GM19035 (cell line): ENCODE measurements at regions not wholly inside any gene's neighbourhood (a gene's known extent, or its start where the extent isn't known, plus 50 kb on each side); places are given as distances from the start of the nearest gene placed in this dataset.
A peak's percentile ranks its signal among the peaks of the same experiment; 100 is the strongest.

Experiments used
- ATAC-seq: cut with Tn5 transposase; IDR thresholded peaks from one replicate; pipeline ENCODE4 v1.9.1; 2021; ENCODE audit not compliant: unreplicated experiment

DNA sequence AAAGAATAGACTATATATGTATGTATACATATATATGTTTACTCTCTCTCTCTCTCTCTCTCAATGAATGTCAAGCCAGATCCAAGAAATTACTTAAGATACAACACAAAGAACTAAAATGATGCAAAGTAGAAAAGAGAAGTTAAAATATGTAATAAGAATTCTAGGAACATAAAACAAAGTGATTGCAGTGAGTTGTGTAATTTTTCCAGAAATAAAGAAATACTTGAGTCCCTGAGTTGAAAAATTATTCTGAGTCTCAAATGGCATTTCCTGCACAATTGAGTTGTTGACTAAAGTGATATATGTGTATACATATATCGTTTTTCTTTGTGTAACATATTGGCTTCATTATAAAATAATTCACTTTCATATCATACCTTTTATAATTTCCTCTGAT lies 262.4 kb downstream of the INSIG2 start:
- ATAC-seq = no peak

DNA sequence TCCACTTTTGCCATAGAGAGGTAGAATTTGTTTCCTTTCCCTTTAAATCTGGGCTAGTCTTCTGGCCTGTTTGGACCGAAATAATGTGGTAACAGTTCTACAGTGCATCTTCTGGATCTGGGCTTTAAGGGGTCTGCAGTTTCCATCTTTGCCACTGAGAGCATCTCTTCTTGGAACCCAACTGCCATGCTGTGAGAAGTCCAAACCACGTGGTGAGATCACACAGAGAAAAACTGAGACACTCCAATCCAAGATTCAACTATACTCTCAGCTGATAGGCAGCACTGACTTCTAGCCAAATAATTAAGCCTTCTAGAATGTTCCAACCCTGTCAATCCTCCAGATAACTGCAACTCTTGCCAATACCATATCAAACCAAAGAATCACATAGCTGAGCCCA lies 261.1 kb downstream of the INSIG2 start:
- no peak for ATAC-seq

DNA sequence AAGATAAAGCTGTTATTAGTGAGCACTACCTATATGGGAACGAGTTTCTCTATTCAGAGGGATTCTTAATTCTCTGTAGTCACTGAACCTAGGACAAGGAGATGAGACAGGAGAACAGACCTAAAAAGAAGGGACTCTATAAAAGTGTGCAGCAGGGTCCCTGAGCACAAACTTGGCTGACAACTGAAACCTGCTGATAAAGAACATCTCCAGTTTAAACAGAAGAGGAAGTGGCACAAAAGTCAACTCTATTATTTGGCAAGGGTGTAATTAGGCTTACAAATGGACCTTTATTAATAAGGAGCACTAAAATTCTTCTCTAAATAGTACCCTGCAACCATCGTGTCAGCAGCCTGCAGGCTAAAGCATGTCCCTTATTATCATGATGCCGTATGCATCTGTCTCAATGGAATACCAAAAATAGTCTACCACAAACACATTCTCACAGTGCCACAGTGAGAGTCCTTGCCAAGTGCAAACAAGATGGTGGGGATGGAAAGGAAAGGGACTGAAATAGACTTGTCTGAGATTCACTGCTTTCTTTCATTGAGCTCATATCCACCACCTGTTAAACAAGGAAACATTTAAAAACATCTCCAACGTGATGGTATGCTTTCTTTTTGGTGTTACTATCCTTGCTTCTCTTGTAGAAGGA lies 260.2 kb downstream of the INSIG2 start:
- ATAC-seq = no peak

DNA sequence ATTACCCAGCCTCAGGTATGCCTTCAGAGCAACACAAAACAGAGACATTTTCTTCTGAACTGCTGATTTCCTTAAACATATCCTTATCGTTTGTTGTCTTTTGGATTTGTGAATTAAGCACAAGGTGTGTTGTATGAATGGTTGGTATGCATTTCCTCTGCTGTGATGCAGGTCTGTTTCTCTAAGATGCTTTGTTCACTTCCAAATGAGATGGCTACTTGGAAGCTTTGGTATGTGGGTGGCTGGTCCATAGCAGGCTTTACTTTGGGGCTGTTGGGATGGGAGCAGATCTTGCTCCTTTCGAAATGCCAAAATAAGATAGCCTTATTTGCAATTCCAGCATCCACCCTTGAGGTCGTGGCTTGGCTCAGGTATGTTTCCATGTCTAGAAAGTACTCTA lies 257.2 kb downstream of the INSIG2 start:
- no peak for ATAC-seq

DNA sequence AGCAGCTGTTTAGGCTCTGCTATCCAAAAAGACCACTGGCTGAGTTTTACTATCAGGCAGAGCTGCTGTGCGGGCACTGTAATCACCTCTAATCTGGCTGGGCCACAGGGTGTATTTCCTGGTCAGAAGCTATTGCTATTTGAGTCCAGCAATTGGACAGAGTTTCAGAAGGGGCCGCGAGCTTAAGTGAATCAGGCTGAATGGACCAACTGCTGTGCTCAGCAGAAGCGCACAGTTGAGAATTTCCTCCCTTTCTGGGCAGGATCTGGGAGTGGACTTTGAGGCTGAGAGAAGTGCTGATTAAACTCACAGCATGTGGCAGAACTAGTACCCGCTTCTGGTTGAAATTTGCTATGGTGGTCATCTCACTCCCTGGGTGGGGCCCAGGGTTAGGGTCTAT lies 251.8 kb downstream of the INSIG2 start:
- ATAC-seq = no peak

DNA sequence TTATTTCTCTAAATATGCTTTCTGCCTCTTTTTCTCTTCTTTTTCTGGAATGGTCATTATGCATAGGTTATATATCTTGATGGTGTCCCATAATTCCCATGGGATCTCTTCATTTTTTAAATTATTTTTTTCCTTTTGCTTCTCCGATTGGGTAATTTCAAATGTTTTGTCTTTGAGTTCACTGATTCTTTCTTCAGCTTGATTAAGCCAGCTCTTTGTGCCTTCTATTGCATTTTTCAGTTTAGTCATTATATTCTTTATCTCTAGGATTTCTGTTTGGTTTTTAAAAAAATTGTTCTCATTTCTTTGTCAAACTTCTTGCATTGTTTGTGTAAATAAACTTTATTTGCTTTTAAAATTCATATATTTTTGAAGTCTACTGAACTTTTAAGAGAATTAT lies 251.1 kb downstream of the INSIG2 start:
- no peak for ATAC-seq

DNA sequence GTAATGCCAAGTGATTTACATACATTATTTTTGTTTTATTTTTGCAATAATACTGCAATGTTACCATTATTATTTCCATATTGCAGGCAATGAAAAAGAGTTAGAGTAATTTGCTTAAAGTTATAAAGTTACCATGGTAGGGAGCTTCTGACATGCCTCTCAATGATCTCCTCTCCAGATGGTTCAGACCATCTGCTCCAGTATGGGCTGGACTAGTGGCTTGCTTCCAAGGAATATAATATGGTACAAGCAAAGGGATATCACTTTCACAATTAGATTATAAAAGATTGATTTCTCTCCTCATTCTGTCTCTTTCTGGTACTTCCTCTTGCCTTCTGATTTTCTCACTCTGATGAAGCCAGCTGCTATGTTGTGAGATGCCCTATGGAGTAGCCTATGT lies 245.4 kb downstream of the INSIG2 start:
- no peak for ATAC-seq

DNA sequence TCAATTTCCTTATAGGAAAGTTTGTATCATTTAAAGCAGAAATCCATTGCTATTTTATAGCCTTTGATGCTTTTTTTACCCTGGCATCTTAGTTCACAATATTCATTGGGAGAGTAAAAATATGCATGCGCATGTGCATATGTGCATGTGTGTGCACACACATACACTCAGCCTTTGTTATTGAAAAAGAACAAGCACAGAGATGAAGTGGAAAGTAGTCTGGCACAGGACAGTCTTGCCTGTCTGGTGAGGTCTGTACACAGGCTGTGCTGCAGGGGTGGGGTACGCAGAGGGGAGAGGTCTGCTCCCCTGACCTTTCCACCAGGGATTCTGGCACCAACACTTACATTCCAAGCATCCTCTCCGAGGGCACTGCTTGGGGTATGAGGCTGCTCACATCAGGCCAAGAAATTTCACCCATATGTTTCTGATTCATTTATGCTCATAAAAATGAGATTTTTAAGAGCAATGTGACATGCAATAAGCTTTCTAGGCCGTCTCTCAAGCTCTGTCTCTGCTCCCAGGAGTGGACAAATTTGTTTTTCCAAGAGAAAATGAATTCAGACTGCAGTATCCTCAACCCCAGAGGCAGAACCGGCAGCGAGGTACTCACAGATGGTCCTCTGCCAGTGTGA lies 237.2 kb downstream of the INSIG2 start:
- ATAC-seq = no peak

DNA sequence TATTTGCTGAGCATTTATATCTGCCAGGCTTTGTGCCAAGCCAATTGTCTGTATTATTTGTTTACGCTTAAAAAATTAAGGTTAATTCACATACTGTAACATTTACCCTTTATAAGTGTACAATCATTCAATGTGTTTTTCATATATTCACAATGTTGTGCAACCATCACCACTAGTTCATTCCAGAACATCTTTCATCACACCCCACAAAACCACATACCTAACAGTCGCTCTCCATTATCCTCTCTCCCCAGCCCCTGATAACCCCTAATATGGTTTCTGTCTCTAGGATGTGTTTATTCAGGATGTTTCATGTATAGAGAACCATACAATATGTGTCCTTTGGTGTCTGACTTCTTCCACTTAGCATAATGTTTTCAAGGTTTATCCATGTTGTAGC lies 234.1 kb downstream of the INSIG2 start:
- ATAC-seq = no peak

DNA sequence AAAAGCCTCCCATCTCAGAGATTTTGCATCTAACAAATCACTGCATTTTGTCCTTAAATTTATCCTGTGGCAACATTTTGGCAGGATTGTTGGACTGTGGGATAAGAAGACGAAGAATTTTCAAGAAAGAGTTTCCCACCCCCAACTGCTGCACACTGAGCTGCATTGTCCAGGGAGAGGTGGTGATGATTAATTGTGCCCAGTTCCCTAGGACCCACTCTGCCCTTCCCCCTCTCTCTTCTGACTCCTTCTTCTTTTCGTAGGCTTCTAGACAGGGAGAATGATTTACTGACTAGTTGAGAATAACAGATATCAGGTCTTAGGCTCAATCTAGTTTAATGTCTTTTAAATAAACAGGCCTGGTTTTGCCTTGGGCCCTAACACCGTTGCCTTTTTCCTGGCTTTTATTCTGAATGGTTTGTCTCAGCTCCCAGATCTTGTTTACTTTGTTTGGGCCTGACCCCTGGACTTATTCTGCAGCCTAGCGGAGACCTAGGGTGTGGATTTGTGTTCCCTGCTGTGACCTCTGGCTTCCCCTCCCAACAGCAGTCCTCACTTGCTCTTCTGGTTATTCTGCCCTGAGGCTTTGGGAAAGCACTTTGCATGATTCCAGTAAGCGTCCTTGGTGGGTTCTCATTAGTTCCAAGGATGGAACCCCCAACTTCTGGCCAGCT lies 233.3 kb downstream of the INSIG2 start:
- no peak for ATAC-seq

DNA sequence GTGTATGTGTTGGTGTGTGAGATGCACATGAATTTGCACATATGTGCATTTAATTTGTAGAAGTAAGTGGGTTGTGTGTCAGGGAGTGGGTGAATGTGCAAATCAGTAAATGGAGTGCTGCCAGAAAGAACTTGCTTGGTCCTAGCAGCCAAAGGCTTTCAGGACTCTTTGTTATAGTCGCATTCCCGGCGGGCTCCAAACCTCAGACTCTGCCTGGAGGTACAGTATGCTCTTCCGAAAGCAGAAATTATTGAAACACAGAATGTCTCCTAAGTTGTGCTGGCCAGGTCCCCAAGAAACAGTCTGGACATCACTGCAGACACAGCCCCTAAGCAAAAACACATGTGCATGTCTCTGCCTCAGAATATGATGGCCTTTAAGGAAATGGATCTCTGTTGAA lies 232.4 kb downstream of the INSIG2 start:
- ATAC-seq = no peak

DNA sequence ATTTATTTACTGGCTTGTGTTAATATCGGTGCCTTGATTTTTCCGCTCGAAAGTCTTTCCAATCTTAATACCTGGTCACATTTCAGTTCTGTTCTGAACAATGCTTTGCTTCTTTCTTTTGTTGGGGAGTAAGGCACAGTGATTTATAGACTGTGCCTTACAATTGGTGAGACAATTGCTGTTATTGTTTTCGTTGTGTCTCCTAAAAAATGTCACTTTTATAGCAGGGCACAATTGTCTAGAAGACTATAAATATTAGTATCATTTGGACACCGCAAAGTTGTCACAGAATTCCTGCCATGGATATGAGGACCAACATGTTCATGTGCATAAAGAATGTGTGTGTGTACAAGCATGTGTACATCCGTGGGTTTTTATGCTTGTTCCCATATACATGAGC lies 231.9 kb downstream of the INSIG2 start:
- ATAC-seq = no peak

DNA sequence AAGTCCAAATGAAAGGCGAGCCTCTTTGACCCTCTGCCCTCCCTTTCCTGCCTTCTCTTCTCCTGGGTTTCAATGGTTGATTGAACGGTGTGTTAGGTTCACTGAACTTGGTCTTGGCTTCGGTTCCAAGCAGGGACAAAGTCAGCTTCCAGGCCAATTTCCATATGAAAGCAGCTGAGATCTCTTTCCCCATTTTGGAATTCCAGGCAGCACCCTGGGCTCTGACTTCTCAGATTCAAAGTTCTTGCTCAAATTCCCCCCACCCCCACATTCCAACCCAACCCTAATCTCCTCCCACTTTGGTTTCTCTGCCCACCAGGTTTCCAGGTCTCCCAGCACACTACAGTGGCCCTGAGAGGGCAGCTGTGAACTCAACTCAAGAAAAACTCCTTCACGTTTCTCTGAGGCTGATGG lies 231.0 kb downstream of the INSIG2 start:
- ATAC-seq = no peak

DNA sequence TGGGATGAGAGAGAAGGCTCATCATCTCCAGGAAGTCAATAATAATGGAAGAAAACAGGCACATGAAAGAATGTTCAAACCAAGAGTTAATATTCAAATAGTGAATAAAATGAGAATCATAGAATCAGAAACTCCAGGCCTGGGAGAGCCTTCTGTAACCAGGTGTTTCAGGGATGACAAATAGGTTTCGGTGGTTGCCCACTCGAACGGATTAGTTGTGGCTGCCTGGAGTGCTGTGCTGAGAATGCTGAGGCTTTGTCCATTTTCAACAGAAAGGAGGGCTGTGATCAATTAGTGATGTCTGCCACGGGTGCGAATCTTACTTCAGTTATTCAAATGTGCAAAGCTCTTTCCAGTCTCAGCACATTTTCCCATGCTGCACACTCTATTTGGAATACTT lies 227.3 kb downstream of the INSIG2 start:
- no peak for ATAC-seq

DNA sequence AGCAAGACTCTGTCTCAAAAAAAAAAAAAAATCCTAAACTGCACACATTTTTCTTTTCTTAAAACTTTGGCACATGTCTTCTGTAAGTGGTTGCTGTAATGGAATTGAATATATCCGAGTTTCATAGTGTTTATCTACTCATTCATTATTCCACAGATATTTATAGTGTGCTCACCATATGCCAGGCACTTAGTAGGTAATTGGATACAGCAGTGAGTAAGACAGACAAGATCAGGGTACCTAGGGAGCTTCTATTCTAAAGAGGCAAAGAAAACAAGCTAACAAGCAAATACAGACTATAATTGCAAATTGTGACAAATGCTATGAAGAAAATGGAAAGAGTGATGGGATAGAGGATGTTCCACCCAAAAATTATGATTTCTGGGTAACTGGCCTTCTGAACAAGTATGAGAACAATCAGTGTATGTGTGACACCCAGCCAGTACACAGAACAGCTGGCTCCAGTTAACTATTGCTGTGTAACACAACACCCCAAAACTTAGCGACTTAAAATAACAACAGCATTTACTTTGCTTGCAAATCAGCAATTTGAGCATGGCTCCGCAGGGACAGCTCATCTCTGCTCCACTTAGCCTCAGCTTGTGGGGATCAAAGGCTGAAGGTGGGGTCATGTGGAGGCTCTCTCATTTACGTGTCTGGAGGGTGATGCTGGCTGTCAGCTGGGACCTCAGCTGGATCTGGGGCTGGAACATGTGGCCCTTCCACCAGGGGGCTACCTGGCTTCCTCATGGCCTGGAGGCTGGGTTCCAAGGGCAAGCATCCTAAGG lies 224.9 kb downstream of the INSIG2 start:
- ATAC-seq = no peak

DNA sequence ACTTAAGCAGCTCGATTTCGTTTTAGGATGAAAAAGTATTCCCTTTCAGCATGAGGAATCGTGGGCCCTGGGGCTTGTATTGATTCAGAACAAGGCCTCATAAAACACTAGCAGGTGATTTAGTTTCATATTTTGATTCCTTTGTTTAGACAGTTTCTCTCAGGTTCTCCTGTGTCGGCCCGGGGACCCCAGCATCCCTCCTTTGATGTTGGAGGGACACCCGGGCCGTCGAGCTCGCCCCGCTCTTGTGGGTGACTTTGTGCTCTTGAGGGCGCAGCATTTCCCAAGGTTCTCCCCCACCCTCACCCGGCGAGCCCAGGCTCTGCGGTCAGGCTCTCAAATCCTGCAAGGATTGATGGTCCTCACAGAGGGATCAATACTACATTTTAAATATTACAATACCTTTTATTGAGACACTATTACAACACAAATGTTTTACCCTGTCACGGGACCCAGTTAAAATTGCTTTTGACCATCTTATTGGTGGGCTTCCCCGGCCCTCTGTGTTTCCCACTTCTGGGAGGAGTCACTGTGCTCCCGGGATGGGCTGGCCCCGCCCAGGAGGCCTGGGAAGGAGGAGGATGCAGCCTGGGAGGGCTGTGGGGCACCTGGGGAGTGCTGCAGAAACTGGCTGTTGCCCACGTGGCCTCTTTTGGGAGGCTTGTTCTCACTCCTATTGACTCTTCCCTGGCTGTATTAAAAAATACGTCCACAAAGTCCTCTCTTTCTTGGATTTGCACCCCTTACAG lies 222.6 kb downstream of the INSIG2 start:
- peak; percentile 8 for ATAC-seq

DNA sequence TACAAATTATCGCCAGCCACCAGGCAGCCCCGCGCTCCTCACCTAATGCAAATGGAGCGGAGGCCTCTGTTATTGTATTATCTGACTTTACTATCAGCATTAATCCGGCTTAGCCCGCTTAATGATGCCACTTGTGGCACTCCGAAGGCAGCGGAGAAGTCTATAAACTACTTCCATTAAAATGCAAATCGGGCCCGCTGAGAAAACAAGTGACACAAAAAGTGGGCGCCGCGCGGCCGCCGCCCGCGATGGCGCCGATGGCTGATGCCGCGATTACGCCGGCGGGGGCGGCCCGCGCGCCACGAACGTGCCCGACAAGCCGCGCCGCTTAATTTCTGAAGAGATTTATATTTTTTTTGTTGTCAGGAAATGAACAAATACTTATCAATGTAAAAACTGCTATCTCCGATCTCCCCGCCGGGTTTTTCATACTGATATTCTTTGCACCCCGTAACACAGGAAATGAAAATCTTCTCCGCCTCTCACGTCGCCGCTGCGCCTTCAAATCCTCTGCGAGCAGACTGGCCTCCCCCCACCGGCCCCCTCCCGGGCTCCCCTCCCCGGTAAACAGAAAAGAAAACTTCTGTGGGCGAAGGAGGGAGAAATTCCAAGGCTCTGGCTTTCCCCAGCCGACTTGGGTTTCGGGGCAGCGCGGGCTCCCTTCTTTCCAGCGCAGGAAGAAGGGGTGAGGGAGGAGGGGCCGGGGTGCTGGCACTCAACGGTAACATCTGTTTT lies 221.8 kb downstream of the INSIG2 start:
- ATAC-seq = peak; percentile 72

DNA sequence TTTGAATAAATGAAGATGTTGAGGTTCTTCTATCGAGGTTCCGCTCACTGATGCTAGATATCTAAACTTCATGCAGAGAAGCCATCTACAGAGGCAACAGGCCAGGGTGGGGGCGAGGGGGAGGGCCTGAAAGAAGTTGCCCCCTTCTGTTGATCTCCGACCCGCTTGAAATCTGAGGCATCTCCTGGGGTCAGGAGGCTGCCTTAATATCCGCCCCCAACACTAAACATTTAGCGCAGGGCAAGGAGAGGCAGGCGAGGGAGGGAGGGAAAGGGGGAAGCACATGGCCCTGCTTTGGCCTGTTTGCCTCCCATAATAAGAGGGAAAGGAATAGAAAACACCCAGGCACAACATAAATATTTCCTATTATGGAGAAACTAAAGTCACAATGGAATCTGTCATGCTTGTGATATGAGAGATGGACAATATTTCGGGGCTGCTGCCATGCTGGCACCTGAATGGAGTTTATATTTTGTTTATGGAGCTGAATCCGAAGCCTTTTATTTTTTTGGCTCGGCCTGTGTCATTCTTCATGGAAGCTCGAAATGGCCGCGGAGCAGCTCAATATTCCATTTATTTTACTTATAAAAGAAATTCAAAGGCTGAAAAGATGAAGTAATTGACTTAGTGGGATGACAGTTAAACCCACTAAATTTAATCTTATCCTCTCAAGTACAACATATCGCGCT lies 221.1 kb downstream of the INSIG2 start:
- no peak for ATAC-seq

DNA sequence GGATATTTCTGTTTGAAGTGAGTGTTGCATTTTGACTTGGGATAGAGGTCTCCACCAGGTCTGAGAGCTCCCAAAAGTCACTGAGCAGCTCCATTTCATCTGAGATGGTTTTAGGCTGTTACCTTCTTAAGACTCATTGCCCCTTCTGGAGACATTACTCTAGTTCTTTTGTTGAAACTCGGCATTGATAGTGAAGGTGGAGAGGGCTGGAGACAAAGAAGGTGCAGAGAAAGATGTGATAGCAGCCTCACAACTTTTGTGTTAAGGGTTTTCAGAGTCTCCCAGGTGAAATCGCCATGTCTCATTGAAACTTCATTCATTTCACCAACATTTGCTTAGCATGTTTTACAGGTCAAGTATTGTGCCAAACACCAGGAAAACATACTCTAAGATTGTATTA lies 219.6 kb downstream of the INSIG2 start:
- no peak for ATAC-seq

DNA sequence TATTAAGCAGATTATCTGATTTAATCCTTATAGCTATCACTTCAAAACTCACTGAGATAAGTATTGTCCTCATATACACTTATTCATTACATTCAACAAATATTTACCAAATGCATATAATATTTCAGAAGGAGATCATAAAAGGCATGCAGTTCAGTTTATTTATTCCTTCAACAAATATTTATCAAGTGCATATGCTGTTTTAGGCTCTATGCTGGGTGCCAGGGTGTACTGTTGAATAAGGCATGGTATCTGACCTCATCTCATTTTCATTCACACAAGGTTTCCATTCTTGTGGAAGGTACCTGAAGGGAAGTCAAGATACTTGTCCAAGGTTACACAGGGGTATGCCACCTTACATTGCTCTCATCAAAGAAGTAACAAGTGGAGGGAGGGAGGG lies 213.0 kb downstream of the INSIG2 start:
- ATAC-seq = no peak
